Esophagus squamous epithelium (tissue), 4 donors: ENCODE measurements at regions not wholly inside any gene's neighbourhood (a gene's known extent, or its start where the extent isn't known, plus 50 kb on each side); places are given as distances from the start of the nearest gene placed in this dataset.

ENCODE experiments used
- POLR2A ChIP-seq, 4 donors: fragments of 450-650 bp; IDR thresholded peaks; one replicate each; pipeline ENCODE4 v1.6.1; 2017; ENCODE audit warnings: antibody characterized with exemption in 4 of 4, mild to moderate bottlenecking in 4 of 4, moderate library complexity in 3 of 4
- TF ChIP-seq, protein P1 (sequence below), 6 experiments: fragments of 450-650 bp in 4 of 6; fragments of 200-600 bp in 2 of 6; sonication (generic) in 2 of 6; IDR thresholded peaks; one replicate each; pipeline ENCODE4 v1.5.1; 2016 to 2019; ENCODE audit warnings: antibody characterized with exemption in 6 of 6, mild to moderate bottlenecking in 4 of 6, moderate library complexity in 4 of 6

DNA sequence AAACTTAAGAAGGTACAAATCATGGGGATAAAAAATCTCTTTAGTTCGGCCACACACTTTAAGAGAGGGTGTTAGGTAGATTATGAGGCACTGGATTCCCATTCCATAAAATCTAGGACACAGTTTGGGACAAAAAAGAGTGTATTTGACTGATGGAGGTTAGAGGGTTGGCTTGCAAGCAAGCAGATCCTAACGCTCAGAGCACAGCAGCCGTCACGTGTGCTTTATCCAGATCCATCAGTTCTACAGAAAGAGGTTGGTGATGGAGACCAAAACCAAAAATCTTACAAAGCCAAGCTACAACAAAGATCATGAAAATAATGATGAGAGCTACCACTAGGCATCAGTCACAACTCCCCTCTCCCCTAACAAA, 549.4 kb downstream of the TNS3 start:
- TF ChIP-seq, protein P1, sequence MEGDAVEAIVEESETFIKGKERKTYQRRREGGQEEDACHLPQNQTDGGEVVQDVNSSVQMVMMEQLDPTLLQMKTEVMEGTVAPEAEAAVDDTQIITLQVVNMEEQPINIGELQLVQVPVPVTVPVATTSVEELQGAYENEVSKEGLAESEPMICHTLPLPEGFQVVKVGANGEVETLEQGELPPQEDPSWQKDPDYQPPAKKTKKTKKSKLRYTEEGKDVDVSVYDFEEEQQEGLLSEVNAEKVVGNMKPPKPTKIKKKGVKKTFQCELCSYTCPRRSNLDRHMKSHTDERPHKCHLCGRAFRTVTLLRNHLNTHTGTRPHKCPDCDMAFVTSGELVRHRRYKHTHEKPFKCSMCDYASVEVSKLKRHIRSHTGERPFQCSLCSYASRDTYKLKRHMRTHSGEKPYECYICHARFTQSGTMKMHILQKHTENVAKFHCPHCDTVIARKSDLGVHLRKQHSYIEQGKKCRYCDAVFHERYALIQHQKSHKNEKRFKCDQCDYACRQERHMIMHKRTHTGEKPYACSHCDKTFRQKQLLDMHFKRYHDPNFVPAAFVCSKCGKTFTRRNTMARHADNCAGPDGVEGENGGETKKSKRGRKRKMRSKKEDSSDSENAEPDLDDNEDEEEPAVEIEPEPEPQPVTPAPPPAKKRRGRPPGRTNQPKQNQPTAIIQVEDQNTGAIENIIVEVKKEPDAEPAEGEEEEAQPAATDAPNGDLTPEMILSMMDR (IDR thresholded peaks at IDR 0.05): no peak
- no peak for TF ChIP-seq POLR2A (IDR thresholded peaks at IDR 0.05)
